Vagina (tissue), 2 donors: ENCODE measurements at regions not wholly inside any gene's neighbourhood (a gene's known extent, or its start where the extent isn't known, plus 50 kb on each side); places are given as distances from the start of the nearest gene placed in this dataset.

Experiments used
- CTCF ChIP-seq, 3 experiments: fragments of 450-650 bp in 2 of 3; fragments of 200-600 bp in 1 of 3; sonication (generic) in 1 of 3; IDR thresholded peaks; one replicate each; pipeline ENCODE4 v1.5.1; 2017 to 2019; ENCODE audit warnings: antibody characterized with exemption in 3 of 3, mild to moderate bottlenecking in 2 of 3, moderate library complexity in 2 of 3
- POLR2A ChIP-seq, 2 donors: fragments of 450-650 bp; IDR thresholded peaks; one replicate each; pipeline ENCODE4 v1.6.1; 2017; ENCODE audit warnings: antibody characterized with exemption in 2 of 2, mild to moderate bottlenecking in 2 of 2, moderate library complexity in 2 of 2
- POLR2AphosphoS5 ChIP-seq, 2 donors: sonication (generic); formaldehyde crosslinking; IDR thresholded peaks; one replicate each; pipeline ENCODE4 v1.9.0; 2017; ENCODE audit warnings: antibody characterized with exemption in 2 of 2, mild to moderate bottlenecking in 2 of 2, low read depth in 1 of 2; ENCODE audit not compliant: insufficient read depth in 1 of 2

DNA sequence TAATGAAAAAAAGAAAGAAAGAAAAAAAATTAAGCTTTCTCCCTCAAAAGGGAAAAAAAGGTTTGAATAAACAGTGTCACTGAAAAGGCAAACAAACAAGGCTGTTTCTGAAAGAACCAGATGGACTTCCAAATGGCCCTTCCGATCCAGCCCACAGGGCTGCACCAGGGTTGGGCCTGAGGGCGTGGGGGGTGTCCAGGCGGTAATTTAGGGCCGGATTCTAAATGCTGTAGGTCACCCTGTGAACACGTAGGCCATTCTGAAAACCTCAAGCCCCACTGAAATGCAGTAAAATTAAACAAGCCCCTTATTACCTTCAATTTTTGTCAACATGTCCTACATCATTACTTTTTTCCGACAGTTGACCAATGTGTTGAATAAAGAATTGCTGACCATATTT lies 132.1 kb downstream of the HSD17B3 start:
- TF ChIP-seq CTCF (IDR thresholded peaks at IDR 0.05), result no peak
- TF ChIP-seq POLR2AphosphoS5 (IDR thresholded peaks at IDR 0.05; ENCODE audit: insufficient read depth in 1 of 2, low read depth in 1 of 2), result no peak
- TF ChIP-seq POLR2A (IDR thresholded peaks at IDR 0.05), result no peak
